ENCODE measurements at regions not wholly inside any gene's neighbourhood (a gene's known extent, or its start where the extent isn't known, plus 50 kb on each side); places are given as distances from the start of the nearest gene placed in this dataset.

DNA sequence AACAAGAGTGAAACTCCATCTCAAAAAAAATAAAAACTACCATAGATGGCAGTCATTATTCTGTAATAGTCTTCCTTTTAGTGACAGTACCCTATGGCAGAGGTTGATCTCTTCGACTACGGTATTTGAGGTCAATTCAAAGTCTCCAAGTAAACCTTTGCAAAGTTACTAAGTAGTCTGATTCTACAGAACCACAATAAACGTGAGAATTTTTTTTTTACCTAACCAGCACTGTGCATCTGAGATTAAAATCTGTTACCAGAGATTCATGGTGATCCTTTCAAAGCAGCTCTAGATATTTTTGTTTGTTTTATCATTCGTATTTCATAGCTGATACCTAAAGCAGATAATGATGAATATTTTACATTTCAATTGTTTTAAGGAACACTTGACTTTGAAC lies 86.6 kb upstream of the CHD2 start:
- DNase-seq (ENCODE audit: low read depth) = no peak
- ChIA-PET POLR2A (no interaction called here), CTCF (interaction anchor here (0.6 kb wide), 1 partner anchor 82 kb away, joined by 4 read pairs; no protein-coding TSS in a partner anchor)
- H3K27me3 ChIP-seq (ENCODE audit: control insufficient read depth, insufficient read depth, low read length) = no peaks in the 10 kb centered on the region
- no peaks in the 10 kb centered on the region for H3K36me3 ChIP-seq (ENCODE audit: control insufficient read depth, insufficient read depth, low read length)
- TF ChIP-seq, protein P1, sequence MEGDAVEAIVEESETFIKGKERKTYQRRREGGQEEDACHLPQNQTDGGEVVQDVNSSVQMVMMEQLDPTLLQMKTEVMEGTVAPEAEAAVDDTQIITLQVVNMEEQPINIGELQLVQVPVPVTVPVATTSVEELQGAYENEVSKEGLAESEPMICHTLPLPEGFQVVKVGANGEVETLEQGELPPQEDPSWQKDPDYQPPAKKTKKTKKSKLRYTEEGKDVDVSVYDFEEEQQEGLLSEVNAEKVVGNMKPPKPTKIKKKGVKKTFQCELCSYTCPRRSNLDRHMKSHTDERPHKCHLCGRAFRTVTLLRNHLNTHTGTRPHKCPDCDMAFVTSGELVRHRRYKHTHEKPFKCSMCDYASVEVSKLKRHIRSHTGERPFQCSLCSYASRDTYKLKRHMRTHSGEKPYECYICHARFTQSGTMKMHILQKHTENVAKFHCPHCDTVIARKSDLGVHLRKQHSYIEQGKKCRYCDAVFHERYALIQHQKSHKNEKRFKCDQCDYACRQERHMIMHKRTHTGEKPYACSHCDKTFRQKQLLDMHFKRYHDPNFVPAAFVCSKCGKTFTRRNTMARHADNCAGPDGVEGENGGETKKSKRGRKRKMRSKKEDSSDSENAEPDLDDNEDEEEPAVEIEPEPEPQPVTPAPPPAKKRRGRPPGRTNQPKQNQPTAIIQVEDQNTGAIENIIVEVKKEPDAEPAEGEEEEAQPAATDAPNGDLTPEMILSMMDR (IDR thresholded peaks at IDR 0.05; ENCODE audit: insufficient read depth, low read depth, low read length) = no peak
- no peak overlapping the region for H3K4me3 ChIP-seq (ENCODE audit: low read depth, low read length)

GRCh38 chr15:92817339-92817886 lies 82.7 kb upstream of the CHD2 start:
- H3K36me3 ChIP-seq (ENCODE audit: control insufficient read depth, insufficient read depth, low read length) = no peaks in the 10 kb centered on the region
- DNase-seq (ENCODE audit: low read depth) = no peak
- TF ChIP-seq, protein P1 (IDR thresholded peaks at IDR 0.05; ENCODE audit: insufficient read depth, low read depth, low read length) = no peak
- ChIA-PET CTCF (interaction anchor here (1.3 kb wide), 1 partner anchor 101 kb away, joined by 3 read pairs; no protein-coding TSS in a partner anchor), POLR2A (interaction anchor here (0.6 to 0.7 kb wide), 3 partner anchors 12 to 104 kb away, joined by 4 to 6 read pairs (median 5); no protein-coding TSS in a partner anchor)
- no peaks in the 10 kb centered on the region for H3K27me3 ChIP-seq (ENCODE audit: control insufficient read depth, insufficient read depth, low read length)
- no peak overlapping the region for H3K4me3 ChIP-seq (ENCODE audit: low read depth, low read length)

DNA sequence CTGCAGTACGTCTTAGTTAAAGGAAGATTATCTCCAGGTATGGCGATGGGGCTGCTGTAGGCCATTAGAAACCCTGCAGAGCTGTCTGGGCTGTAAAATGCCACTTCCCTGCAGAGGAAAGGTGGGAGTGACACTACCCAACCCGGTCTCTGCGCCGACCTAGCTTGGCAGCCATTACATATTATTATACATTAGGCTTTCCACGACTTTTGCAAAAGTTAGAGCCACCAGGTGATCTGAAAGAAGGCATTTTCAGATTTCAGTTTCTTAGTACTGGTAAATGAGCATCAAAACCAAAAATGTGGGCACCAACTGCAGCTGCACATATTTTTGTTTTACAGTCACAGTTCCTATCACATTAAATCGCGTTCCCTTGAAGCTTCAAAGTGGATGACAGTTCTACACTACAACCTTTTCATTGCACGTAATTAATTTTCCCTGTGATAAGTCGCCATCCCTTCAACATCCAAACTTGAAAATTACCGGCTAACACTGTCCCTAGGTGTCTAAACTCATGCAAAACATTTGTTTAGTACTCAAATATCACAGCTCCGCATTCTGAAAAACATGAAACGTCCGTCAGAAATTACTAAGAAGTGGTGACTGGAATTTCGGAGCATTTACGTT lies 81.4 kb upstream of the CHD2 start:
- TF ChIP-seq, protein P1 (IDR thresholded peaks at IDR 0.05; ENCODE audit: insufficient read depth, low read depth, low read length) = no peak
- Histone ChIP-seq H3K4me3 (ENCODE audit: low read depth, low read length) (no peak overlapping the region), H3K36me3 (ENCODE audit: control insufficient read depth, insufficient read depth, low read length) (no peaks in the 10 kb centered on the region), H3K27me3 (ENCODE audit: control insufficient read depth, insufficient read depth, low read length) (no peaks in the 10 kb centered on the region)
- ChIA-PET POLR2A (interaction anchor here (1.1 kb wide), 1 partner anchor 63 kb away, joined by 5 read pairs; no protein-coding TSS in a partner anchor), CTCF (interaction anchor here (2.1 kb wide), 1 partner anchor 9 kb away, joined by 9 read pairs; no protein-coding TSS in a partner anchor)
- no peak for DNase-seq (ENCODE audit: low read depth)

DNA sequence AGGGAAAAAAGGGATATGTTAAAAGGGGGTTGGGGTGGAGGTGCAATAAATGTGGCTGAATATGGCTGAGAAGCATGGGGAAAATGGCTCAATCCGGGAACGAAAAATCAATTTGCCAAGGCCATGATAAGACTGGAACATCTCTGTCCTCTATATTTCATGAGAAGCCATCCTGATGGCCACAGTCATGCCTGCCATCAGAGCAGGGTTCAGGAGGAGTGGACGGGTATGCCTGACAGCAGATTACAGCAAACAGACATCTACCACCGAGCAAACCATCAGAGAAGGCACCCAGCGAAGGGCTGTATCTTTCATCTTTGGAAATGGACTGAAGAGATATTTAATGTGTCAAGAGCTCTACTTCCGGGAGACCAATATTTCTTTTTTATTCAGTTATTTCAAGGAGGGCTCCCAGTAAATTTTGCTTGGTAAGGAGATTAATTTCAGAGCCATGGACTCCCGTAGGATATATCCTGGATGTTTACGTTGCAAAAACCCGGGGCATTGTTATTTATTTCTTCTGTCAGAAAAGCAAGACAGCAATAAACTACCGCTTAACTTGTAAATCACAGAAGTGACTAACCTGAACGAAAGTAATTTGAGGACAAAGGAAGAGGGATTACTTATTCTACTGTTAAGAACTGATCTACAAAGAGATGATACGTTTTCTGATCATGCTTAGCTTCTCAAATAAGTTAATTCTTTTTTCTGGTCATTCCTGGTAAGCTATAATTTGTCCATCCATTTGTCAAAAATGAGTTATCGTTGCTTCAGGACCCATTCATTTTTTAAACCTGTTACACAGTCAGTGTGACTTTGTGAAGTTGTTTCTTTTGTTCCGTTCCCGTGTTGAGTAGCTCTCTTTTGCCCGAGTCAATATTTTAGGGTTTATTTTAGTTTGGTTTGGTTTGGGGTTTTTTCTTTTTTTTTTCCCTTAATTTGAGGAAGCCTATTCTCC lies 80.6 kb upstream of the CHD2 start:
- ChIA-PET CTCF (interaction anchor here (2.1 kb wide), 1 partner anchor 10 kb away, joined by 9 read pairs; no protein-coding TSS in a partner anchor), POLR2A (interaction anchor here (0.6 to 1.2 kb wide), 3 partner anchors 13 to 63 kb away, joined by 4 to 7 read pairs (median 5); no protein-coding TSS in a partner anchor)
- no peaks in the 10 kb centered on the region for H3K27me3 ChIP-seq (ENCODE audit: control insufficient read depth, insufficient read depth, low read length)
- TF ChIP-seq, protein P1 (IDR thresholded peaks at IDR 0.05; ENCODE audit: insufficient read depth, low read depth, low read length) = no peak
- peak overlapping the region; percentile 27; the same call in 1 of the 2 replicates for H3K4me3 ChIP-seq (ENCODE audit: low read depth, low read length)
- no peaks in the 10 kb centered on the region for H3K36me3 ChIP-seq (ENCODE audit: control insufficient read depth, insufficient read depth, low read length)
- no peak for DNase-seq (ENCODE audit: low read depth)
